K562 (cell line): ENCODE measurements at regions not wholly inside any gene's neighbourhood (a gene's known extent, or its start where the extent isn't known, plus 50 kb on each side); places are given as distances from the start of the nearest gene placed in this dataset.

Experiments
- ATAC-seq: fragments of 200-7000 bp; cut with Tn5 transposase; 3 replicates; pipeline ENCODE4 v1.9.1; 2020; ENCODE audit warnings: moderate library complexity
- BruUV-seq: library from RNA; stranded (reverse); fragments of 400-500 nt; replicated peaks from 2 replicates; lab custom pipeline; 2021; lab: Mats Ljungman, UMichigan
- CTCF ChIA-PET: fragments of 300-600 bp; formaldehyde crosslinking; extraction: SDS; loops from one replicate; lab custom pipeline; 2021; ENCODE audit warnings: low intra/inter-chr PET ratio; lab: Yijun Ruan, JAX
- POLR2A ChIA-PET: fragments of 300-600, 350-650 bp; sonication (Branson Sonifier 250); formaldehyde crosslinking; extraction: SDS; loops from one replicate; lab custom pipeline; 2021; ENCODE audit warnings: antibody characterized with exemption, inconsistent platforms; lab: Yijun Ruan, JAX
- DNase-seq, 4 experiments: peaks; one replicate each; pipeline versions ENCODE4 v3.0.0 to v3.0.0-alpha.2; 2011 to 2018; ENCODE audit warnings: low spot score in 3 of 4, mixed read lengths in 3 of 4; ENCODE audit errors: extremely low read depth in 1 of 4
- FAIRE-seq: peaks from 2 replicates; lab custom pipeline; 2011; peaks lifted over from hg19 to GRCh38; lab: Jason Lieb, UNC
- H2AFZ ChIP-seq: 2 replicates; pipeline ENCODE4 v1.6.0; 2011; ENCODE audit warnings: low read depth, low read length, control low read depth, inconsistent platforms
- H3K27ac ChIP-seq: fragments of 200-600 bp; 3 replicates; pipeline ENCODE4 v1.8.0; 2011; ENCODE audit warnings: low read depth, mild to moderate bottlenecking, control low read depth, inconsistent platforms, low read length, moderate library complexity, mixed read lengths; ENCODE audit errors: extremely low read depth
- H3K27me3 ChIP-seq, 2 experiments: fragments of 300-600 bp in 1 of 2; 2 replicates in 1 of 2; 3 replicates in 1 of 2; pipeline versions ENCODE4 v1.6.0 to v1.8.0; 2011; ENCODE audit warnings: inconsistent platforms in 2 of 2, low read length in 2 of 2, mild to moderate bottlenecking in 1 of 2, mixed read lengths in 1 of 2, moderate library complexity in 1 of 2; ENCODE audit not compliant: control insufficient read depth in 2 of 2, insufficient read depth in 2 of 2
- H3K36me3 ChIP-seq: fragments of 300-600 bp; 3 replicates; pipeline ENCODE4 v1.8.0; 2011; ENCODE audit warnings: mild to moderate bottlenecking, low read length, inconsistent platforms; ENCODE audit not compliant: control insufficient read depth, insufficient read depth
- H3K4me1 ChIP-seq, 2 experiments: fragments of 200-600 bp in 1 of 2; replicated peaks in 1 of 2; 2 replicates in 1 of 2; 3 replicates in 1 of 2; pipeline versions ENCODE4 v1.5.1 to v1.8.0; 2011; ENCODE audit warnings: inconsistent platforms in 2 of 2, low read length in 2 of 2, mild to moderate bottlenecking in 1 of 2, mixed read lengths in 1 of 2, moderate library complexity in 1 of 2; ENCODE audit not compliant: control insufficient read depth in 2 of 2, insufficient read depth in 2 of 2
- H3K4me2 ChIP-seq: 2 replicates; pipeline ENCODE4 v1.6.1; 2011; ENCODE audit warnings: low read length, control low read depth, inconsistent platforms, mixed read lengths; ENCODE audit not compliant: insufficient read depth
- H3K4me3 ChIP-seq: fragments of 200-600 bp; sonication (generic), shearing (Covaris generic); 2 replicates; pipeline ENCODE4 v1.5.1; 2016; ENCODE audit warnings: control low read depth, inconsistent platforms
- H3K79me2 ChIP-seq: fragments of 200-600 bp; 3 replicates; pipeline ENCODE4 v1.8.0; 2011; ENCODE audit warnings: low read length, inconsistent platforms; ENCODE audit not compliant: control insufficient read depth, insufficient read depth
- H3K9ac ChIP-seq, 2 experiments: 2 replicates each; pipeline versions ENCODE4 v1.6.0 to v1.6.1; 2011; ENCODE audit warnings: low read depth in 2 of 2, low read length in 2 of 2, control low read depth in 1 of 2, inconsistent platforms in 1 of 2, mild to moderate bottlenecking in 1 of 2, mixed read lengths in 1 of 2; ENCODE audit not compliant: insufficient read depth in 1 of 2
- H3K9me1 ChIP-seq: one replicate; pipeline ENCODE4 v1.6.0; 2011; ENCODE audit warnings: inconsistent platforms, mild to moderate bottlenecking, low read length, moderate library complexity; ENCODE audit not compliant: control insufficient read depth, insufficient read depth
- H3K9me3 ChIP-seq: replicated peaks from 2 replicates; pipeline ENCODE4 v1.5.1; 2011; ENCODE audit warnings: low read depth, low read length, inconsistent platforms; ENCODE audit not compliant: control insufficient read depth, insufficient read depth
- H4K20me1 ChIP-seq: replicated peaks from 2 replicates; pipeline ENCODE4 v1.6.1; 2011; ENCODE audit warnings: low read length, inconsistent platforms, mixed read lengths; ENCODE audit not compliant: control insufficient read depth, insufficient read depth
- NR3C1 ChIP-seq: sonication (generic); formaldehyde crosslinking; IDR thresholded peaks from 2 replicates; pipeline ENCODE4 v1.8.1; 2022; ENCODE audit warnings: missing genetic modification reagents
- TBL1XR1 ChIP-seq, 2 experiments: IDR thresholded peaks; 2 replicates each; pipeline ENCODE4 v1.6.1; 2012; ENCODE audit warnings: improper control_type of control experiment in 2 of 2, low read length in 2 of 2, mild to moderate bottlenecking in 1 of 2
- WGBS: fragments of 100-300 bp; shearing (Covaris generic); methylation state at CpG from one replicate; pipeline ENCODE4 v1.1.6; 2016; ENCODE audit warnings: low coverage, mixed read lengths; ENCODE audit not compliant: insufficient coverage; ENCODE audit errors: missing lambda C conversion rate; 5-methylcytosine and 5-hydroxymethylcytosine counted together
- in situ Hi-C: fragments of 300-500 bp; cut with MboI; formaldehyde crosslinking; loops from 4 replicates; pipeline ENCODE4 v1.15.0; 2018; ENCODE audit warnings: inconsistent platforms, mixed read lengths
- intact Hi-C: fragments of 100-400 bp; cut with micrococcal nuclease; formaldehyde crosslinking; loops from 2 replicates; pipeline ENCODE4 v1.14.2; 2022
- TF ChIP-seq, protein P1 (sequence below), 2 experiments: IDR thresholded peaks; 2 replicates each; pipeline ENCODE4 v1.6.1; 2012; ENCODE audit warnings: improper control_type of control experiment in 2 of 2, low read depth in 2 of 2, low read length in 2 of 2, borderline replicate concordance in 1 of 2

DNA sequence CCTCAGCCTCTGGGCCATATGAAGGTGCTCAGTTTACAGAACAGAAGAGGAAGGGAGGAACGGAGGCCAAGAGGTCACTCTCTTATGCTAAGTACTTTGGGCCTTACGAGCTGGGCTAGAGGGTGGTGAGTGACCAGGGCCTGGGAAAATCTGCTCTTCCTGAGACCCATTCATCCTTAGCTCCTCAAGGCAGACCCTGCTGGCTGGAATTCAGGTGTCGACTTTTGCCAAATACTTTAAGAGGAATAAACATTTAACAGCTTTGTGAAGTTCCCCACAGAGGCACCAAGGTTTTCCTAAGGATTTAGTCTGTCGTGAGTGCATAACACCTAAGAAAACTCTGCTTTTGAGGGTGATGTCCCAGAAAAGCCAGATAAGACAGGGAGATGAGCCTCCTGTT, 129.7 kb upstream of the SIX2 start:
- TF ChIP-seq NR3C1 (CRISPR knock-in tag) (no peak), TBL1XR1 (IDR thresholded peaks at IDR 0.05; ENCODE audit: low read length in 2 of 2) (no peak)
- TF ChIP-seq, protein P1, sequence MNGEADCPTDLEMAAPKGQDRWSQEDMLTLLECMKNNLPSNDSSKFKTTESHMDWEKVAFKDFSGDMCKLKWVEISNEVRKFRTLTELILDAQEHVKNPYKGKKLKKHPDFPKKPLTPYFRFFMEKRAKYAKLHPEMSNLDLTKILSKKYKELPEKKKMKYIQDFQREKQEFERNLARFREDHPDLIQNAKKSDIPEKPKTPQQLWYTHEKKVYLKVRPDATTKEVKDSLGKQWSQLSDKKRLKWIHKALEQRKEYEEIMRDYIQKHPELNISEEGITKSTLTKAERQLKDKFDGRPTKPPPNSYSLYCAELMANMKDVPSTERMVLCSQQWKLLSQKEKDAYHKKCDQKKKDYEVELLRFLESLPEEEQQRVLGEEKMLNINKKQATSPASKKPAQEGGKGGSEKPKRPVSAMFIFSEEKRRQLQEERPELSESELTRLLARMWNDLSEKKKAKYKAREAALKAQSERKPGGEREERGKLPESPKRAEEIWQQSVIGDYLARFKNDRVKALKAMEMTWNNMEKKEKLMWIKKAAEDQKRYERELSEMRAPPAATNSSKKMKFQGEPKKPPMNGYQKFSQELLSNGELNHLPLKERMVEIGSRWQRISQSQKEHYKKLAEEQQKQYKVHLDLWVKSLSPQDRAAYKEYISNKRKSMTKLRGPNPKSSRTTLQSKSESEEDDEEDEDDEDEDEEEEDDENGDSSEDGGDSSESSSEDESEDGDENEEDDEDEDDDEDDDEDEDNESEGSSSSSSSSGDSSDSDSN (IDR thresholded peaks at IDR 0.05; ENCODE audit: borderline replicate concordance in 1 of 2, low read depth in 2 of 2, low read length in 2 of 2) = no peak

More for the DNA sequence above, 129.7 kb upstream of the SIX2 start:
- H3K4me2 ChIP-seq = no peak overlapping the region
- 0% methylated on average over 2 of the region's 4 CpGs for WGBS
- H2AFZ ChIP-seq = no peak overlapping the region
- no peaks in the 10 kb centered on the region for H3K36me3 ChIP-seq
- no peak overlapping the region for H3K9ac ChIP-seq
- no peaks in the 10 kb centered on the region for H3K4me1 ChIP-seq
- ATAC-seq = no peak
- H3K27ac ChIP-seq = no peak overlapping the region
- no peak for FAIRE-seq
- no TSS peak for BruUV-seq
- in situ Hi-C loops (no loop called here), intact Hi-C loops (no loop called here)
- H3K4me3 ChIP-seq = no peak overlapping the region
- no peaks in the 10 kb centered on the region for H3K79me2 ChIP-seq
- no peaks in the 10 kb centered on the region for H3K9me3 ChIP-seq
- POLR2A ChIA-PET = interaction anchor here (0.9 kb wide), 1 partner anchor 20 kb away, joined by 3 read pairs; no protein-coding TSS in a partner anchor
- CTCF ChIA-PET = no interaction called here
- H4K20me1 ChIP-seq = no peaks in the 10 kb centered on the region
- H3K27me3 ChIP-seq = peaks cover 3 to 8% of the 10 kb centered on the region in 2 experiments; a peak in 3 of 5 replicates
- H3K9me1 ChIP-seq = no peaks in the 10 kb centered on the region
- no peak for DNase-seq
